ENCODE measurements at regions not wholly inside any gene's neighbourhood (a gene's known extent, or its start where the extent isn't known, plus 50 kb on each side); places are given as distances from the start of the nearest gene placed in this dataset.
"Not testable (repeated sequence)": the region's sequence is repeated elsewhere in the genome, so short reads cannot be mapped to it uniquely, and the experiment has no call there.

DNA sequence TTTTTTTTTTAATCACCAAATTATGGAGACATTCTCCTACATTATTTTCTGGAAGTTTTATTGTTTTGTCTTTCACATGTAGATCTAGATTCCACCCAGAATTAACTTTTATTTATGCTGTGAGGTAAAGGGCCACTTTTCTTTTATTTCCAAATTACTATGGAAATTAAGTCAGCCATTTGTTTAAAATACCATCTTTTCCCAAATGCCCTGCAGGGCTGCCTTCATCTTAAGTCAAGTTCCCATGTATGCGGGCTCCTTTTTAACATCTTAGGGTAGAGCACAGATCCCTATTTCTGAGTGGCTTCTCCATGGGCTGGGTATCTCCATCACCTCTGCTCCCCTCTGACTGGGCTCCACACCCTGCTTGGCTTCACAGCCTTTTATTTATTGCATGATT is 348.4 kb downstream of the SOX4 start:
- Histone ChIP-seq H3K4me2 (ENCODE audit: low read length) (no peak overlapping the region), H3K9me3 (ENCODE audit: control insufficient read depth, insufficient read depth, low read length) (no peaks in the 10 kb centered on the region), H3K9me2 (replicated peaks; ENCODE audit: control insufficient read depth, low read length) (no peaks in the 10 kb centered on the region), H3K4me3 (ENCODE audit: low read length) (no peak overlapping the region), H3K27ac (ENCODE audit: low read depth, low read length) (no peak overlapping the region), H3K4me1 (ENCODE audit: control insufficient read depth, low read length) (no peaks in the 10 kb centered on the region), H4K20me1 (ENCODE audit: control insufficient read depth, insufficient read depth, low read depth, low read length) (no peaks in the 10 kb centered on the region), H3K27me3 (ENCODE audit: control insufficient read depth, low read length) (no peaks in the 10 kb centered on the region), H3K79me2 (ENCODE audit: control insufficient read depth, low read length) (no peaks in the 10 kb centered on the region), H3F3A (ENCODE audit: control insufficient read depth, insufficient read depth) (no peaks in the 10 kb centered on the region), H3K36me3 (ENCODE audit: control insufficient read depth, low read length) (no peaks in the 10 kb centered on the region)
- TF ChIP-seq, protein P1, sequence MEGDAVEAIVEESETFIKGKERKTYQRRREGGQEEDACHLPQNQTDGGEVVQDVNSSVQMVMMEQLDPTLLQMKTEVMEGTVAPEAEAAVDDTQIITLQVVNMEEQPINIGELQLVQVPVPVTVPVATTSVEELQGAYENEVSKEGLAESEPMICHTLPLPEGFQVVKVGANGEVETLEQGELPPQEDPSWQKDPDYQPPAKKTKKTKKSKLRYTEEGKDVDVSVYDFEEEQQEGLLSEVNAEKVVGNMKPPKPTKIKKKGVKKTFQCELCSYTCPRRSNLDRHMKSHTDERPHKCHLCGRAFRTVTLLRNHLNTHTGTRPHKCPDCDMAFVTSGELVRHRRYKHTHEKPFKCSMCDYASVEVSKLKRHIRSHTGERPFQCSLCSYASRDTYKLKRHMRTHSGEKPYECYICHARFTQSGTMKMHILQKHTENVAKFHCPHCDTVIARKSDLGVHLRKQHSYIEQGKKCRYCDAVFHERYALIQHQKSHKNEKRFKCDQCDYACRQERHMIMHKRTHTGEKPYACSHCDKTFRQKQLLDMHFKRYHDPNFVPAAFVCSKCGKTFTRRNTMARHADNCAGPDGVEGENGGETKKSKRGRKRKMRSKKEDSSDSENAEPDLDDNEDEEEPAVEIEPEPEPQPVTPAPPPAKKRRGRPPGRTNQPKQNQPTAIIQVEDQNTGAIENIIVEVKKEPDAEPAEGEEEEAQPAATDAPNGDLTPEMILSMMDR (IDR thresholded peaks at IDR 0.05; ENCODE audit: low read depth, low read length, poor library complexity, severe bottlenecking): no peak
- no peak for TF ChIP-seq EZH2phosphoT487 (IDR thresholded peaks at IDR 0.05; ENCODE audit: borderline replicate concordance, low read length)

GRCh38 chr6:21942897-21943296 is 349.3 kb downstream of the SOX4 start:
- Histone ChIP-seq H3K36me3 (ENCODE audit: control insufficient read depth, low read length) (no peaks in the 10 kb centered on the region), H3F3A (ENCODE audit: control insufficient read depth, insufficient read depth) (no peaks in the 10 kb centered on the region), H3K4me3 (ENCODE audit: low read length) (no peak overlapping the region), H3K27ac (ENCODE audit: low read depth, low read length) (no peak overlapping the region), H4K20me1 (ENCODE audit: control insufficient read depth, insufficient read depth, low read depth, low read length) (no peaks in the 10 kb centered on the region), H3K9me3 (ENCODE audit: control insufficient read depth, insufficient read depth, low read length) (no peaks in the 10 kb centered on the region), H3K9me2 (replicated peaks; ENCODE audit: control insufficient read depth, low read length) (no peaks in the 10 kb centered on the region), H3K27me3 (ENCODE audit: control insufficient read depth, low read length) (no peaks in the 10 kb centered on the region), H3K4me1 (ENCODE audit: control insufficient read depth, low read length) (no peaks in the 10 kb centered on the region), H3K79me2 (ENCODE audit: control insufficient read depth, low read length) (no peaks in the 10 kb centered on the region), H3K4me2 (ENCODE audit: low read length) (no peak overlapping the region)
- TF ChIP-seq, protein P1 (IDR thresholded peaks at IDR 0.05; ENCODE audit: low read depth, low read length, poor library complexity, severe bottlenecking): no peak
- no peak for TF ChIP-seq EZH2phosphoT487 (IDR thresholded peaks at IDR 0.05; ENCODE audit: borderline replicate concordance, low read length)

DNA sequence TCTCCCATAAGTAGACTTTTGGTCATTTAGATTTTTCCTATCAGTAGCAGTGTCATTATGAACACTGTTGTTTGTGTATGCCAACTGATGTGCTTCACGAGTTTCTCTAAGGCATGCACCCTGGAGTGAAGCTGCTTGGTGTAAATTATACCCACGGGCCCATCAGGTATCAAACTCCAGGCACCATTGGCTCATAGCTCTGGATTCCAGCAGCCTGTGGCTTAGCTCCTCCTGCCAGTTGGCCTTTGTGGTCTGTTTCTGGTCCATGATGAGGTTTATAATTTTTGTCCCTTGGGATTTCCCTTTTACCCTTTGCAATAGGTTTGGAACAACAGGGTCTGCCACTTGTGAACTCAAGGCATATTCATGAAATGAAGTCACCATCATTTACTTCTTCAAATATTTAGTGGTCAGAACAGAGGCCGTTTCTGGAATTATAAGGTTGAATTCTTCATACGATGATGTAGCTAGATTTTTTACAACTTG is 350.5 kb downstream of the PRL start:
- Histone ChIP-seq H3K36me3 (ENCODE audit: control insufficient read depth, low read length) (no peaks in the 10 kb centered on the region), H3K4me3 (ENCODE audit: low read length) (no peak overlapping the region), H3K9me2 (replicated peaks; ENCODE audit: control insufficient read depth, low read length) (no peaks in the 10 kb centered on the region), H3K79me2 (ENCODE audit: control insufficient read depth, low read length) (no peaks in the 10 kb centered on the region), H4K20me1 (ENCODE audit: control insufficient read depth, insufficient read depth, low read depth, low read length) (no peaks in the 10 kb centered on the region), H3K27me3 (ENCODE audit: control insufficient read depth, low read length) (peaks cover 3% of the 10 kb centered on the region; the same call in 1 of the 2 replicates), H3K27ac (ENCODE audit: low read depth, low read length) (no peak overlapping the region), H3K9me3 (ENCODE audit: control insufficient read depth, insufficient read depth, low read length) (no peaks in the 10 kb centered on the region), H3K4me1 (ENCODE audit: control insufficient read depth, low read length) (no peaks in the 10 kb centered on the region), H3K4me2 (ENCODE audit: low read length) (no peak overlapping the region), H3F3A (ENCODE audit: control insufficient read depth, insufficient read depth) (no peaks in the 10 kb centered on the region)
- no peak for TF ChIP-seq EZH2phosphoT487 (IDR thresholded peaks at IDR 0.05; ENCODE audit: borderline replicate concordance, low read length)
- TF ChIP-seq, protein P1 (IDR thresholded peaks at IDR 0.05; ENCODE audit: low read depth, low read length, poor library complexity, severe bottlenecking): no peak

DNA sequence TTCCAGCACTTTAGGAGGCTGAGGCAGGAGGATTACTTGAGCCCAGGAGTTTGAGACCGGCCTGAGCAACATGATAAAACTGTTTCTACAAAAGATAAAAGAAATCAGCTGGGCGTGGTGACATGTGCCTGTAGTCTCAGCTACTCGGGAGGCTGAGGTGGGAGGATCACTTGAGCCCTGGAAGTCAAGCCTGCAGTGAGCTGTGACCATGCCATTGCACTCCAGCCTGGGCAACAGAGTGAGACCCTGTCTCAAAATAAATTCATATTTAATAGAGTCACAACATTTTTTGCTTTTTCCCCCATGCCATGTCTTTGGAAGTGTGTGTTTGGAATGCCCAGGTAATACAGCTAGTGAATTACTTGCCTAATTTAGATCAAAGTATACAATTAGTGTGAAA is 349.6 kb downstream of the PRL start:
- not testable (repeated sequence) for H3K79me2 ChIP-seq (ENCODE audit: control insufficient read depth, low read length); H3K9me3 ChIP-seq (ENCODE audit: control insufficient read depth, insufficient read depth, low read length); H3K4me3 ChIP-seq (ENCODE audit: low read length); H3K27ac ChIP-seq (ENCODE audit: low read depth, low read length); H3K4me2 ChIP-seq (ENCODE audit: low read length); H3K4me1 ChIP-seq (ENCODE audit: control insufficient read depth, low read length); H4K20me1 ChIP-seq (ENCODE audit: control insufficient read depth, insufficient read depth, low read depth, low read length); H3K9me2 ChIP-seq (replicated peaks; ENCODE audit: control insufficient read depth, low read length); H3K36me3 ChIP-seq (ENCODE audit: control insufficient read depth, low read length); H3F3A ChIP-seq (ENCODE audit: control insufficient read depth, insufficient read depth); H3K27me3 ChIP-seq (ENCODE audit: control insufficient read depth, low read length)

Measured in DOHH2 (cell line).